ENCODE measurements at regions not wholly inside any gene's neighbourhood (a gene's known extent, or its start where the extent isn't known, plus 50 kb on each side); places are given as distances from the start of the nearest gene placed in this dataset.

GRCh38 chr1:238458899-238459298 is 568.2 kb upstream of the ZP4 start:
- no peak for TF ChIP-seq CTCF (tag by site-specific recombination; IDR thresholded peaks at IDR 0.05)
- no peak for TF ChIP-seq ZNF114 (tag by site-specific recombination; IDR thresholded peaks at IDR 0.05)
- no peak for TF ChIP-seq ZFP41 (tag by site-specific recombination; IDR thresholded peaks at IDR 0.05; ENCODE audit: borderline replicate concordance)
- no peak for TF ChIP-seq ZFP3 (tag by site-specific recombination; IDR thresholded peaks at IDR 0.05; ENCODE audit: low read depth)
- no peak for TF ChIP-seq ZNF768 (tag by site-specific recombination; IDR thresholded peaks at IDR 0.05)
- no peak for TF ChIP-seq KLF9 (tag by site-specific recombination; IDR thresholded peaks at IDR 0.05; ENCODE audit: low read depth)
- no peak for TF ChIP-seq ZNF274 (IDR thresholded peaks at IDR 0.05; ENCODE audit: low read length)
- TF ChIP-seq ZNF274 (tag by site-specific recombination; IDR thresholded peaks at IDR 0.05; ENCODE audit: borderline replicate concordance), result no peak
- no peak for TF ChIP-seq REST (tag by site-specific recombination; IDR thresholded peaks at IDR 0.05)
- TF ChIP-seq MYNN (tag by site-specific recombination; IDR thresholded peaks at IDR 0.05; ENCODE audit: borderline replicate concordance), result no peak
- TF ChIP-seq OVOL3 (tag by site-specific recombination; IDR thresholded peaks at IDR 0.05), result no peak
- no peak for TF ChIP-seq GLI4 (tag by site-specific recombination; IDR thresholded peaks at IDR 0.05)
